Astrocyte of the cerebellum (primary cell): ENCODE measurements at regions not wholly inside any gene's neighbourhood (a gene's known extent, or its start where the extent isn't known, plus 50 kb on each side); places are given as distances from the start of the nearest gene placed in this dataset.

Source experiments
- DNase-seq: peaks from one replicate; pipeline ENCODE4 v3.0.0-alpha.2; 2011; ENCODE audit warnings: low read depth
- H3K4me3 ChIP-seq: 2 replicates; pipeline ENCODE4 v1.5.1; 2011; ENCODE audit warnings: mild to moderate bottlenecking, low read depth, low read length, moderate library complexity
- CTCF ChIP-seq: IDR thresholded peaks from 2 replicates; pipeline ENCODE4 v1.5.1; 2012; ENCODE audit warnings: low read length, low read depth, moderate library complexity, mild to moderate bottlenecking; ENCODE audit errors: missing control alignments
- in situ Hi-C: cut with HindIII; loops from 2 replicates; pipeline ENCODE4 v1.10.0; 2017; ENCODE audit warnings: low sequenced_read_pairs

DNA sequence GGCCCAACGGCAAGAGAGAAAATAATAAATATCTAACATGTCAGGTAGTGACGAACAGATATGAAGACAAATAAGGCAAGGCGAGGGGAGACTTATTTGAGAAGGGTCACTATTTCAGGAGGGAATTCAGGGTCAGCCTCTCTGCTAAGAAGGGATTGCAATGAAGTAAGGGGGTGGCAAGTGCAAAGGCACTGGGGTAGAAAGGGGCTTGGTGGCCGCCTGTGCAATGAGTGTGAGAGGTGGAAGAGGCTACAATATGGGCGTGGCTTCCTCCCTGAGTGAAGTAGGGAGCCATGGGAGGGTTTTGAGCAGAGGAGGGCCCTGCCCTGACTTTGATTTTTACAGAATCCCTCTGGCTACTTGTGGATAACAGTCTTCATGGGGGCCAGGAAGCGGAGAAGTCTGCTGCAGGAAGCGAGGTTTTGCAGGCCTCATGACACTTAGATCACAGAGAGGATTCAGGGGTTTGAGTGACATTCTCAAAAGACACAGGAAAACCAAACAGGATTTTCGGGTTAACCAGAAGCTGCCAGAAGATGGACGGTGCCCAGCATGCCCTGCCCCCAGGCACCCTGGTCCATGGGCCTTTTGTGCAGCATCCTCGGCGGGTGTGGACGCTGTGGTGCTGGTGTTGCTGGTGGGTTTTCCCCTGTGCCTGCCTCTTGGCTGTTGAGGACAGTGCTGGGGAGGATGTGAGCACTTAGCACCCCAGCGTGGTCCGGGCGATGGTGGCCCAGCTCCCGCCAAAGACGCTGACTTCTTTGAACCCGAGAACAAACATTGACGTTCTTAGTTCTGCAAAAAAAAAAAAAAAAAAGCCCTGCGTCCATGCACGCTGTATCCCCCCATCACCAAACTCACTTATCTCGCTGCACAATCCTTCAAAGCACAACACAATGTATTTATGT, 124.2 kb upstream of the PTPN1 start:
- H3K4me3 ChIP-seq: no peak overlapping the region
- no peak for TF ChIP-seq CTCF
- in situ Hi-C loops: no loop called here
- DNase-seq: no peak

GRCh38 chr20:50386641-50386960, 123.6 kb upstream of the PTPN1 start:
- no peak for TF ChIP-seq CTCF
- no peak for DNase-seq
- in situ Hi-C loops: no loop called here
- H3K4me3 ChIP-seq: no peak overlapping the region

DNA sequence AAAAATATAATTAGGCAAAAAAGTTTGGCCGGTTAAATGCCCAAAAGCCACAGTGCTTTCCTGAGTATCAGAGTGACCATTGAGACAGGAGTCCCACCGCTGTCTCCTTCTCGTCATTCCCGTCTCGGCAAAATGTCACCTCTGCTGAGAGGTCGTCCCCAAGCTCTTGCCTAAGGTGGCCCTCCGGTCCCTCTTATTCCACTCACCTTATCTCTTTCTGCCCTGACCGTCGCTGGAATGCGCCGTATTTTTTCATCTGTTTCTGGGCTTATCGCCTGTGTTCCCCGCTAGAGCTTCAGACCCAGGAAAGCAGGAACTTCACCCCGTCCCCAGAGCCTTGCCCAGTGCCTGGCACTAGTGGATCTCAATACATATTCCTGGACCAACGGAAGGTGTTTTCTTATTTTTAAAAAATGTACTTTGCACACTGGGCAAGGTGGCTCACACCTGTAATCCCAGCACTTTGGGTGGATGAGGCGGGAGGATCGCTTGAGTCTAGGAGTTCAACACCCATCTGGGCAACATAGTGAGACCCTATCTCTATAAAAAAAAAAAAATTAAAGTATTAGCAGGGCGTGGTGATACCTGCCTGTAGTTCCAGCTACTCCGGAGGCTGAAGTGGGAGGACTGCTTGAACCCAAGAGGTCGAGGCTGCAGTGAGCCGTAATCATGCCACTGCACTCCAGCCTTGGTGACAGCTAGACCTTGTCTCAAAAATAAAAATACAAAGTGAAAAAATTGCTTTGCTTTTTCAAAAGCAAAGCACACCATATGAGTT, 122.8 kb upstream of the PTPN1 start:
- no peak for DNase-seq
- in situ Hi-C loops: no loop called here
- no peak overlapping the region for H3K4me3 ChIP-seq
- no peak for TF ChIP-seq CTCF

GRCh38 chr20:50387996-50388332, 122.2 kb upstream of the PTPN1 start:
- H3K4me3 ChIP-seq: no peak overlapping the region
- TF ChIP-seq CTCF: no peak
- in situ Hi-C loops: no loop called here
- DNase-seq: no peak

- no peak for TF ChIP-seq CTCF
- in situ Hi-C loops: no loop called here
- no peak for DNase-seq
- H3K4me3 ChIP-seq: no peak overlapping the region
Observed at GRCh38 chr20:50388733-50389437, 121.3 kb upstream of the PTPN1 start.

DNA sequence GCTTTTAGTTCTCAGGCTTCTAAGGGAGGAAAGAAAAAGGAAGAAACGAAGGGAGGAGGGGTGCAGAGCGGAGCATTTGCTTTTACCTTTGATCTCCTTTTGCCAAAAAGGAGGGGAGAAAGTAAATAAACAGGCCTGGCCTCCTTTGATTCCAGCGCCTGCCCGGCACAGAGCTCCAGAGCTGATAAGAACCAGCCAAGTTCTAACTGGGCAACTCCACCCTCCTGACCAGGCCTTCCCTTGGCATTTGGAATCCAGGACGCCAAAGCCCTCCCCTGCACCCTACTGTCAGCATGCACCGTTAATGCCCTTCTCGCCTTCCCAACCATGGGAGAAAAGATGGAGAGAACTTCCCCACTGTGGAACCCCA, 120.8 kb upstream of the PTPN1 start:
- H3K4me3 ChIP-seq: no peak overlapping the region
- in situ Hi-C loops: no loop called here
- DNase-seq: no peak
- TF ChIP-seq CTCF: no peak
